ENCODE measurements at regions not wholly inside any gene's neighbourhood (a gene's known extent, or its start where the extent isn't known, plus 50 kb on each side); places are given as distances from the start of the nearest gene placed in this dataset.

- DNase-seq (ENCODE audit: low read depth in 2 of 2): peak in 1 of 2 donors; percentile 17
Observed at GRCh38 chr2:144583381-144583729, 63.4 kb upstream of the ZEB2 start.

GRCh38 chr2:144582651-144583380 lies 62.9 kb upstream of the ZEB2 start:
- DNase-seq (ENCODE audit: low read depth in 2 of 2): peak; percentile 71 to 77

GRCh38 chr2:144580521-144581161 lies 60.7 kb upstream of the ZEB2 start:
- DNase-seq (ENCODE audit: low read depth in 2 of 2): peak in 1 of 2 donors; percentile 3

GRCh38 chr2:144579556-144579955 lies 59.6 kb upstream of the ZEB2 start:
- DNase-seq (ENCODE audit: low read depth in 2 of 2): no peak

GRCh38 chr2:144578099-144578498 lies 58.2 kb upstream of the ZEB2 start:
- no peak for DNase-seq (ENCODE audit: low read depth in 2 of 2)

GRCh38 chr2:144572977-144573376 lies 53.1 kb upstream of the ZEB2 start:
- DNase-seq (ENCODE audit: low read depth in 2 of 2): no peak

GRCh38 chr2:144571770-144572169 lies 51.9 kb upstream of the ZEB2 start:
- DNase-seq (ENCODE audit: low read depth in 2 of 2): no peak

GRCh38 chr2:144570566-144570965 lies 50.6 kb upstream of the ZEB2 start:
- no peak for DNase-seq (ENCODE audit: low read depth in 2 of 2)

Data from lung microvascular endothelial cell (primary cell).